ENCODE measurements at regions not wholly inside any gene's neighbourhood (a gene's known extent, or its start where the extent isn't known, plus 50 kb on each side); places are given as distances from the start of the nearest gene placed in this dataset.

GRCh38 chr18:76626991-76627390, 131.9 kb upstream of the ZNF516 start:
- TF ChIP-seq EZH2 (IDR thresholded peaks at IDR 0.05; ENCODE audit: insufficient read depth, poor library complexity, severe bottlenecking) (no peak), EZH2phosphoT487 (IDR thresholded peaks at IDR 0.05; ENCODE audit: insufficient read depth, low read depth) (no peak)
